ENCODE measurements at regions not wholly inside any gene's neighbourhood (a gene's known extent, or its start where the extent isn't known, plus 50 kb on each side); places are given as distances from the start of the nearest gene placed in this dataset.
"Not testable (repeated sequence)": the region's sequence is repeated elsewhere in the genome, so short reads cannot be mapped to it uniquely, and the experiment has no call there.

DNA sequence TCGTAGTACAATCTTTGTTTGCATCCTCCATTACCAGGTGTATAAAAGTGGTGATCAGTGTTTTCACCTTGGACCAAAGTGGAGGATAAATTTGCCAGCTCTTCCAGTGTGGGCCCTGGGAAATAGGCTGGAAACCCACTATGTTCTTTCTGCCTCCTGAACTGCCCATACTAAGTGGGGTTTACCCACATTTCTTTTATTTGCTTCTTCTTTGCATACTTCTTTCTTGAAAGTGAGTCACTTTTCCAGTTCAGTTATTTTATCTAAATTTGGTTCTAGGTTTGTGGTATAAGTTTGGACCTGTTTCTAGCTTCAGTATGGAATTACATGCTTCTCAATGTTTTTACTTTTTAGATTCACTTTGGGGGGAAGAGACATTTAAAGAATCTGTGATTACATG lies 126.2 kb upstream of the ACBD5 start:
- ATAC-seq (no peak), DNase-seq (no peak)
- Histone ChIP-seq H3K27me3 (ENCODE audit: control insufficient read depth, insufficient read depth) (no peaks in the 10 kb centered on the region), H3K27ac (ENCODE audit: low read length) (no peak overlapping the region), H3K4me1 (ENCODE audit: control insufficient read depth, insufficient read depth, low read length) (no peaks in the 10 kb centered on the region), H3K4me3 (ENCODE audit: low read length) (no peak overlapping the region), H3K9me3 (ENCODE audit: control insufficient read depth, low read length) (no peaks in the 10 kb centered on the region)
- WGBS, result 66% methylated on average over 1 of the region's 1 CpG
- intact Hi-C loops (cut with DNase I), result no loop called here

DNA sequence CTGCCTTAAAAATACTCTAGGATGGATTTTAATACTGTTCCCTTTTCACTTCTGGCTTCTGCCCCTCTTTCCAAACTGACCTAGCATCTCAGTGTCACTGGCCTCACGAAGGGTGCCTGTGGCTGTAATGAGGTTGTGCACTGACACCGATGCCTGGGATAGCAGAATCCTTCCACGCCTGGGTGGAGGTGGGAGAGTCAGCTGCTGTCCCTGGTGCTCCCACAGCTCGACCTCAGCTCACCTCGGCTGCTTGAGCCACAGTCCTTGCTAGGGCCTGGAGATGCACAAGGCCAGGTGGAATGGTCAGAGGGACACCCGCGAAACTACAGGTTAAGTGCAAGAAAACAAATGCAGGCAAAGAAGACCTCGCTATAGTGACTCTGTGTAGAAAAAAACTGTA lies 123.4 kb upstream of the ACBD5 start:
- H3K9me3 ChIP-seq (ENCODE audit: control insufficient read depth, low read length), result no peaks in the 10 kb centered on the region
- H3K27ac ChIP-seq (ENCODE audit: low read length), result no peak overlapping the region
- DNase-seq (no peak), ATAC-seq (no peak)
- WGBS, result 69% methylated on average over 8 of the region's 8 CpGs
- intact Hi-C loops (cut with DNase I), result no loop called here
- no peaks in the 10 kb centered on the region for H3K4me1 ChIP-seq (ENCODE audit: control insufficient read depth, insufficient read depth, low read length)
- no peak overlapping the region for H3K4me3 ChIP-seq (ENCODE audit: low read length)
- H3K27me3 ChIP-seq (ENCODE audit: control insufficient read depth, insufficient read depth), result no peaks in the 10 kb centered on the region

DNA sequence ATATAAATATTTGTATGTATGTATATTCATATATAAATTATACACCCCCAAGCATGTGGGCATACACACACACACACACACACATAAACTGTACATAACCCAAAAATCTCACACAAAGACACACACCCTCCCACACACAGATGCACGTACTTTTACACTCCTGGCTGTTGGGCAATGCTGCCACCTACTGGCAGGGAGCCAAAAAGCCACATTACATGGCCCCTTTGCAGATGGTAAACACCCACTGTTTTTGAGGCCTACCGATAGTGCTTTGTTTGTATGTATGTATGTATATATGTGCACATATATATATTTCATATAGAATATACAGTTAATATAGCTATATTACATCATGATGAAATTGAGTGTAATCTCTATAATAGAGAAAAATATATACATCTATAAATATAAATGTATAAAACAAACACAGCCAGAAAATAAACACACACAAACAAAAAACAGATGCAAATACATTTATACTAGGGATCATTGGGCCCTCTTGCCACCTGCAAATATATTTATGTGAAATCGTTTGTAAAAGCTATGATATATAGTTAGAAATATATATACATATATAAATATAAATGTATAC lies 120.1 kb upstream of the ACBD5 start:
- intact Hi-C loops (cut with DNase I), result no loop called here
- DNase-seq, result peak; percentile 72 to 84 (median 82)

DNA sequence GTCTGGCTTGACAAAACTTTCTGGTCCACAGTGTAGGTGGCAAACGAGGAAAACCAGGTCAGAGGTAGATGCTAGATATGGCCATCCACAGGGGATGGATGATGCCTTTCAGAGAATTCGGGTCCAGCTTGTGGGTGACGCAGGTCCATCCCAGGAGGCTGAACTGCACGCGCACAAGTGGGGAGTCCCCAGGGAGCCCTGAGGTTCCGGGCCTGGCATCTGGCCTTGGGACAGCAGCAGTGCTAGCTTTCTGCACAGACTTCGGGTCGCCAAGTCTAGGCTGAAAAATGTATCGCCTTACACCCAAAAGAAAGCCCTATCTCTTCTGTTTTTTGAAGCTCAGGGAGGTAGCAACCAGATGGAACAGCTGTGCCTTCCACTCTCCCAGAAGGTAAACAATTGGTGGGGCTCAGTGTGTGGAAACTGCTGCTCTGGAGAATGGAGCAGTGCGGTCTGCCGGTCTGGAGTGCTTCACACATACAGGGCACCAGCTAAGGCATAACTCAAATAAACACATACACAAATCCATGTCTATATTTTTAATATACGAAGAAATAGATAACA lies 119.3 kb upstream of the ACBD5 start:
- Histone ChIP-seq H3K27me3 (ENCODE audit: control insufficient read depth, insufficient read depth) (no peaks in the 10 kb centered on the region), H3K9me3 (ENCODE audit: control insufficient read depth, low read length) (no peaks in the 10 kb centered on the region), H3K4me3 (ENCODE audit: low read length) (no peak overlapping the region), H3K4me1 (ENCODE audit: control insufficient read depth, insufficient read depth, low read length) (no peaks in the 10 kb centered on the region), H3K27ac (ENCODE audit: low read length) (no peak overlapping the region)
- ATAC-seq (no peak), DNase-seq (peak in 2 of 3 donors; percentile 46 to 50)
- intact Hi-C loops (cut with DNase I), result no loop called here
- WGBS, result 66% methylated on average over 12 of the region's 12 CpGs

More for the DNA sequence above, 120.1 kb upstream of the ACBD5 start:
- Histone ChIP-seq H3K4me3 (ENCODE audit: low read length) (no peak overlapping the region), H3K27me3 (ENCODE audit: control insufficient read depth, insufficient read depth) (no peaks in the 10 kb centered on the region), H3K9me3 (ENCODE audit: control insufficient read depth, low read length) (no peaks in the 10 kb centered on the region), H3K27ac (ENCODE audit: low read length) (no peak overlapping the region), H3K4me1 (ENCODE audit: control insufficient read depth, insufficient read depth, low read length) (no peaks in the 10 kb centered on the region)
- ATAC-seq, result peak; percentile 63 to 90
- 10% methylated on average over 3 of the region's 3 CpGs for WGBS

DNA sequence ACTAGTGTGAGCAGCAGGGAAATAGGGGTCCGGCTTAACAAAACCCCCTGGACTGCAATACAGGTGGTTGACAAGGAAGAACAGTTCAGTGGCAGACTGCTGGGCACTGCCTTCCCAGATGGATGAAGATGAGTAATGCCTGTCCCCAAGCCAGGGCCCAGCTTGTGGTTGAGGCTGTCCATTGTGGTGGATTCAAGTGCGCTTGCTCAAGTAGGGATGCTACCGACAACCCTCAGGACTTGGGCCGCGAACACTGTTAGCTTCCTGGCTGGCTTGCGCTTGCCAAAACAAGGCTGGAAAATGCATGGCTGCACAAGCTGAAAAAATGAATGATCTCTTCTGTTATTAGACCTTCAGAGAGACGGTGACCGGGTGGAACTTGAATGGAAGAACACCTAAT lies 116.1 kb upstream of the ACBD5 start:
- Histone ChIP-seq H3K27me3 (ENCODE audit: control insufficient read depth, insufficient read depth) (no peaks in the 10 kb centered on the region), H3K9me3 (ENCODE audit: control insufficient read depth, low read length) (no peaks in the 10 kb centered on the region), H3K4me1 (ENCODE audit: control insufficient read depth, insufficient read depth, low read length) (no peaks in the 10 kb centered on the region), H3K27ac (ENCODE audit: low read length) (no peak overlapping the region), H3K4me3 (ENCODE audit: low read length) (no peak overlapping the region)
- no peak for DNase-seq
- intact Hi-C loops (cut with DNase I), result no loop called here
- no peak for ATAC-seq
- WGBS, result 93% methylated on average over 8 of the region's 8 CpGs

DNA sequence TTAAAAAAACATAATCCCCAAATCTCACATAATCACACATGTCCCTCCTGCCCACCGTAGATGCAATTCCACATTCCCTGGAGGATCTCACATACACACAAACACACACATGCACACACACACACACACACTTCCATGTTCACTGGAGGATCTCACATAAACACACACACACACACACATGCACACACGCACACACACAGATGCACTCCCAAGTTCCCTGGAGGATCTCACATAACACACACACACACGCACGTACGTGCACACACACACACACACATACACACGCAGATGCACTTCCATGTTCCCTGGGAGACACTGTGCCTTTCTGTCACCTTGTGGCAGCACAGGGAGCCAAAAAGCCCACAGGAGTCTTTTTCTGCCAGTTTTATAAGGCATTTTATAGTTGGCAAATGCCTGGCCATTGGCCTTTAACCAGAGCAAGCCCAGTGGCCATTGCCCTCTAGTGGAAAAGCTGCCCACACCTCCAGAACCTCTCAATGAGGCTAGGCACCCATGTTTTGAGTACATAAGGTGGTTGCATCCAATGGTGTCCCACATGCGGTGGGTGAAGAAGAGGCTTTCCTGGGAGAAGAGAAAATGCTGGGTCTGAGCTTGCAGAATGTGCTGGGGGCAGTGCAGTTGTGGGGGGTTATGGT lies 115.4 kb upstream of the ACBD5 start:
- H3K9me3 ChIP-seq (ENCODE audit: control insufficient read depth, low read length), result no peaks in the 10 kb centered on the region
- H3K27ac ChIP-seq (ENCODE audit: low read length), result no peak overlapping the region
- DNase-seq, result no peak
- no peak for ATAC-seq
- H3K27me3 ChIP-seq (ENCODE audit: control insufficient read depth, insufficient read depth), result no peaks in the 10 kb centered on the region
- 89% methylated on average over 7 of the region's 7 CpGs for WGBS
- H3K4me1 ChIP-seq (ENCODE audit: control insufficient read depth, insufficient read depth, low read length), result no peaks in the 10 kb centered on the region
- intact Hi-C loops (cut with DNase I), result no loop called here
- H3K4me3 ChIP-seq (ENCODE audit: low read length), result no peak overlapping the region

DNA sequence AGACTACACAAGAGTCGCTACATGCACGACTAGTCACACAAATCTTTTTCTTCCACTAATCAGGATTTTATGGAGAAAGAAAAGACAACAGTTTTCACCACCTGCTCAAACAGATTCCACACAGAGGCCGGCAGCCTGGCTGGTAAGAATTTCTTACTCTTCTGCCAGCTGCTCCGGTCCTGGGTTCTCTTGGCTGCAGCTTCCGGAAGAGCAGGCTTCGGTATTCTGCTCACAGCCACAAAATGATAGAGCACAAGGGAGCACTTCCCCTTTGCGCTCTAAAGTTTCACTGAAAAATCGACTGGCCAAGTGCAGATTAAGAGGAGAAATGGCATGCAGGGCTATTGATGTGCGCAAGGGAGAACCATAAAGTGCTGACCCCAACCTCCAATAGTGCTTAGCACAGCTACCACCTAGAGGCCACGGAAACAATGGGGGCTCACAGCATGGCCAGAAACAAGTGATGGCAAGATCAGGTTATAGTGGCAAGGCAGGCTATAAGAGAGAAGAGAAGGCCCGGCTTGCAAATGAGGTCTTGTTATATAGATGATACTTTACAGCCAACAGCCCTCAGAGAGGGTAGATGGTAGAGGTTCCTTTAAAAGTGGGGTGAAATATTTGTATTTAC lies 114.2 kb upstream of the ACBD5 start:
- ATAC-seq (peak; percentile 58 to 76), DNase-seq (peak in 2 of 3 donors; percentile 61 to 62)
- H3K4me1 ChIP-seq (ENCODE audit: control insufficient read depth, insufficient read depth, low read length); H3K27me3 ChIP-seq (ENCODE audit: control insufficient read depth, insufficient read depth); H3K27ac ChIP-seq (ENCODE audit: low read length); H3K9me3 ChIP-seq (ENCODE audit: control insufficient read depth, low read length); intact Hi-C loops (cut with DNase I); H3K4me3 ChIP-seq (ENCODE audit: low read length): not testable (repeated sequence)
- WGBS, result 37% methylated on average over 11 of the region's 11 CpGs

DNA sequence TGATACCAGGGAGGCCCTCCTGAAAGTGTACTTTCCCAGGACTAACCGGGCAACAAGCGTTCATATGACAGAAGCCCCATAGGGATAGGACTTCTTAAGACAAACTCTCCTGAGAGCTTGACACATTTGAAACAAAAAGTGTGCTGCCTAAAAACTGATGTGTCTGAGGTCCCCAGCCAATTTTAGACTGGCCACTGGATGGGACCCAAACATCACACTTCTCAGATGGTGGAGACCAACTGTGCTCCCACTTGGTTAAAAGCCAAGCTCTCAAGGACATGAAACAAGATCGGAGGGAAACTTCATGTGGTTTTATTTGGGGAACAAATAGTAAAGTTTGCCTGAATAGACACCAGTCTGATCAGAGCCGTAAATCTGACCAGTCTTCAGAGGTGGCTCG lies 113.5 kb upstream of the ACBD5 start:
- intact Hi-C loops (cut with DNase I); H3K4me3 ChIP-seq (ENCODE audit: low read length); DNase-seq; H3K4me1 ChIP-seq (ENCODE audit: control insufficient read depth, insufficient read depth, low read length); H3K27me3 ChIP-seq (ENCODE audit: control insufficient read depth, insufficient read depth); H3K9me3 ChIP-seq (ENCODE audit: control insufficient read depth, low read length): not testable (repeated sequence)
- peak overlapping the region; percentile 72 for H3K27ac ChIP-seq (ENCODE audit: low read length)
- WGBS, result 48% methylated on average over 5 of the region's 5 CpGs
- peak; percentile 54 to 55 for ATAC-seq

DNA sequence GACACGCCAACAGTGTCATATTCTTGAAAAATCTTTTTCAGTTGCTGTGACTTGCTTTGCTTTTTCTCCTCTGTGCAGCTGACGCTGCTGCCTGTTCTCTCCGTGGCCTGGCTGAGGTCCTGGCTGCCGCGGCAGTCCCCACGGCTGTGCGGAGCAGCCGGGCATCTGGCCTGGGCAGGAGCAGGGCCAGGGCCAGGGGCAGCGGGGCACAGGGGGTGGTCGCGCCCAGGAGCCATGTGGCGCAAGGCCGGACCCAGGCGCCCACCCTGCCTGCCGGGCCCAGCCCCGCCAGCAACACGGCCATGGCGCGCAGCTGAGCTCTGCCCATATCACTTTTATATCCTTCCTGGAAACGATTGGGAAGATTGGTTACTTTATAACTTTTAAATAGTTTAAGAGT lies 109.4 kb upstream of the ACBD5 start:
- no peak for DNase-seq
- WGBS, result 82% methylated on average over 20 of the region's 20 CpGs
- Histone ChIP-seq H3K27me3 (ENCODE audit: control insufficient read depth, insufficient read depth) (no peaks in the 10 kb centered on the region), H3K4me3 (ENCODE audit: low read length) (no peak overlapping the region), H3K9me3 (ENCODE audit: control insufficient read depth, low read length) (no peaks in the 10 kb centered on the region), H3K27ac (ENCODE audit: low read length) (no peak overlapping the region), H3K4me1 (ENCODE audit: control insufficient read depth, insufficient read depth, low read length) (peaks cover 3% of the 10 kb centered on the region)
- intact Hi-C loops (cut with DNase I), result no loop called here
- peak in 1 of 2 donors; percentile 38 for ATAC-seq

DNA sequence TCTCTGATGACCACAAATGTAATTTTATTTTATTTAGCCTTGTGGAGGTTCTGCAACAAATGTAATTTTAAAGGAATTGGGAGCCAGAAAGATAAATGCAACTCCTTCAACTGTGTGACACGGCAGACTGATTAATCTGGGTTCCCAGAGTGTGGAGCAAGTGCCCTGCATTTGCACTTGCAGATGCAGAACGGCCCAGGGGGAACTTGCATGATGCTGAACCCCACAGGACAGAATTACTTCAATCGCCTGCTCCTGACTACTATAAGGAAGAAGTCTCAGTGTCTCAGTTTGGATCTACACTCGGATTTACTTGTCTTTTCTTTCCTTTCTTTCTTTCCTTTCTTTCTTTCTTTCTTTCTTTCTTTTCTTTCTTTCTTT lies 107.2 kb upstream of the ACBD5 start:
- ATAC-seq; intact Hi-C loops (cut with DNase I); H3K27me3 ChIP-seq (ENCODE audit: control insufficient read depth, insufficient read depth); H3K9me3 ChIP-seq (ENCODE audit: control insufficient read depth, low read length); DNase-seq; H3K27ac ChIP-seq (ENCODE audit: low read length); H3K4me3 ChIP-seq (ENCODE audit: low read length); H3K4me1 ChIP-seq (ENCODE audit: control insufficient read depth, insufficient read depth, low read length): not testable (repeated sequence)
- 25% methylated on average over 4 of the region's 4 CpGs for WGBS

DNA sequence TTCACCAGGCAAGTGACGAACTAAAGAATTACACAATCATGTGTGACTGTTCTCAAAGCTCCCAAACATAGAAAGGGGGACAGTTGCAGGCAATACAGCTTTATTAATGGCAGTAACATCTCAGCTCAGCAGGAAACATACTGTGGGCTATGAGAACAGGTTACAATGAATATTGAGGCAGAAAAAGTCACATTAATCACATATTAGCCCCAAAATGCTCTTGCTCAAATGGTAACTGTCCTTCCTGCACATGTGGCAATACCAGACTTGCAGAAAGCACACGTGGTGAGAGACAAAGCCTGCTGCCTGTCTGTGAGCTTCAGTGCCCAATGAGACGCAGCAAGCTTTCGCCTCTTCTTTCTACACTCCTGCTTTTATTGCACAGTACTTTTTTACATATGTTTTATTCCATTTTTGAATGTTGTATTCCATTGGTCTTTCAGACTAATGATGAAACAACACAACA lies 104.9 kb upstream of the ACBD5 start:
- H3K27ac ChIP-seq (ENCODE audit: low read length), result no peak overlapping the region
- H3K27me3 ChIP-seq (ENCODE audit: control insufficient read depth, insufficient read depth), result no peaks in the 10 kb centered on the region
- ATAC-seq (peak in 1 of 2 donors; percentile 50), DNase-seq (no peak)
- H3K9me3 ChIP-seq (ENCODE audit: control insufficient read depth, low read length), result no peaks in the 10 kb centered on the region
- H3K4me1 ChIP-seq (ENCODE audit: control insufficient read depth, insufficient read depth, low read length), result peaks cover 3% of the 10 kb centered on the region
- intact Hi-C loops (cut with DNase I), result no loop called here
- WGBS, result 38% methylated on average over 4 of the region's 4 CpGs
- no peak overlapping the region for H3K4me3 ChIP-seq (ENCODE audit: low read length)
